ENCODE measurements at regions not wholly inside any gene's neighbourhood (a gene's known extent, or its start where the extent isn't known, plus 50 kb on each side); places are given as distances from the start of the nearest gene placed in this dataset.

GRCh38 chr2:223001797-223002175 lies 50.2 kb upstream of the KCNE4 start:
- no peak for TF ChIP-seq EZH2phosphoT487 (IDR thresholded peaks at IDR 0.05; ENCODE audit: insufficient read depth, low read depth)
- TF ChIP-seq EZH2 (IDR thresholded peaks at IDR 0.05; ENCODE audit: insufficient read depth, poor library complexity, severe bottlenecking): no peak

All from GM23248 (cell line).